Kidney (tissue), 13 donors: ENCODE measurements at regions not wholly inside any gene's neighbourhood (a gene's known extent, or its start where the extent isn't known, plus 50 kb on each side); places are given as distances from the start of the nearest gene placed in this dataset.

ENCODE experiments used
- DNase-seq, 5 donors: peaks; one replicate each; pipeline ENCODE4 v3.0.0-alpha.2; 2013 to 2020
- FAIRE-seq: peaks from 2 replicates; lab custom pipeline; 2012; peaks lifted over from hg19 to GRCh38; lab: Jason Lieb, UNC
- H3K27ac ChIP-seq, 2 donors: one replicate each; pipeline ENCODE4 v1.7.0; 2013; ENCODE audit warnings: low read depth in 2 of 2, low read length in 2 of 2, inconsistent platforms in 1 of 2
- H3K27me3 ChIP-seq: one replicate; pipeline ENCODE4 v1.7.1; 2013; ENCODE audit warnings: low read length, inconsistent platforms; ENCODE audit not compliant: control insufficient read depth, insufficient read depth
- H3K36me3 ChIP-seq, 3 donors: one replicate each; pipeline versions ENCODE4 v1.7.0 to v1.7.1; 2013; ENCODE audit warnings: low read length in 3 of 3, control low read depth in 1 of 3, inconsistent platforms in 1 of 3; ENCODE audit not compliant: insufficient read depth in 3 of 3, control insufficient read depth in 2 of 3
- H3K4me1 ChIP-seq, 3 donors: one replicate each; pipeline versions ENCODE4 v1.7.0 to v1.7.1; 2013; ENCODE audit warnings: low read length in 3 of 3, inconsistent platforms in 1 of 3, low read depth in 1 of 3; ENCODE audit not compliant: control insufficient read depth in 2 of 3, insufficient read depth in 2 of 3
- H3K4me3 ChIP-seq, 3 donors: one replicate each; pipeline versions ENCODE4 v1.7.0 to v1.8.1; 2013; ENCODE audit warnings: low read length in 3 of 3, control low read depth in 1 of 3, inconsistent platforms in 1 of 3
- H3K9ac ChIP-seq, 3 donors: one replicate each; pipeline versions ENCODE4 v1.7.0 to v1.7.1; 2013; ENCODE audit warnings: low read length in 3 of 3, control low read depth in 1 of 3, inconsistent platforms in 1 of 3
- H3K9me3 ChIP-seq, 3 donors: one replicate each; pipeline versions ENCODE4 v1.7.0 to v1.7.1; 2013; ENCODE audit warnings: low read length in 3 of 3, control low read depth in 1 of 3, inconsistent platforms in 1 of 3; ENCODE audit not compliant: control insufficient read depth in 2 of 3, insufficient read depth in 1 of 3
- intact Hi-C: fragments of 100-400 bp; cut with DNase I; formaldehyde crosslinking; loops from one replicate; pipeline ENCODE4 v1.11.1; 2022
- TF ChIP-seq, protein P1 (sequence below): IDR thresholded peaks from 3 replicates; pipeline ENCODE4 v1.5.1; 2012; ENCODE audit warnings: mild to moderate bottlenecking, moderate library complexity, borderline replicate concordance; ENCODE audit not compliant: insufficient read depth; ENCODE audit errors: extremely low read depth
- donor health status: control.
- donor health status: control.
- donor health status: control.
- donor health status: control.
- donor health status: control.
- donor health status: DM: yes; HTN: yes; CAD: no.
- donor health status: Normal renal cell carcinoma (clear cell type).

DNA sequence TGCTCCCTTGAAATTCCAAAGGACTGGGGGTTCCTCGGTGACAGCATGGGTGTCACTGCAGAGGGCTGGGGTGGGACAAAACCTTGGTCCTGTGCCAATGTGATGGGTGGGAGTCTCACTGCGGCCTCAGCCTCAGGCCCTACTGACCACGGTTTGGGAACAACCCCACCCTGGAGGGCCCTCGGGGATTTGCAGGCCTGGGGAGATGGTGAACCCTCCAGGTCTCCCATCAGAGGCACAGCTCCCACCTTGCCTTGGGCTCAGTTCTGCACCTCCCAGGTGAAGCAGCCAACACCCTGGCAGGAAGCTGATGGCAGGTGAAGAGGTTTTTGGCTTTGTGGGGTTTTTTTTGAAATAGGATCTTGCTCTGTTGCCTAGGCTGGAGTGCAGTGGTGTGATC is 286.8 kb downstream of the PBX3 start:
- no peaks in the 10 kb centered on the region for H3K36me3 ChIP-seq
- no peak overlapping the region for H3K27ac ChIP-seq
- DNase-seq (peak in 1 of 5 donors; percentile 39), FAIRE-seq (no peak)
- H3K27me3 ChIP-seq = no peaks in the 10 kb centered on the region
- TF ChIP-seq, protein P1, sequence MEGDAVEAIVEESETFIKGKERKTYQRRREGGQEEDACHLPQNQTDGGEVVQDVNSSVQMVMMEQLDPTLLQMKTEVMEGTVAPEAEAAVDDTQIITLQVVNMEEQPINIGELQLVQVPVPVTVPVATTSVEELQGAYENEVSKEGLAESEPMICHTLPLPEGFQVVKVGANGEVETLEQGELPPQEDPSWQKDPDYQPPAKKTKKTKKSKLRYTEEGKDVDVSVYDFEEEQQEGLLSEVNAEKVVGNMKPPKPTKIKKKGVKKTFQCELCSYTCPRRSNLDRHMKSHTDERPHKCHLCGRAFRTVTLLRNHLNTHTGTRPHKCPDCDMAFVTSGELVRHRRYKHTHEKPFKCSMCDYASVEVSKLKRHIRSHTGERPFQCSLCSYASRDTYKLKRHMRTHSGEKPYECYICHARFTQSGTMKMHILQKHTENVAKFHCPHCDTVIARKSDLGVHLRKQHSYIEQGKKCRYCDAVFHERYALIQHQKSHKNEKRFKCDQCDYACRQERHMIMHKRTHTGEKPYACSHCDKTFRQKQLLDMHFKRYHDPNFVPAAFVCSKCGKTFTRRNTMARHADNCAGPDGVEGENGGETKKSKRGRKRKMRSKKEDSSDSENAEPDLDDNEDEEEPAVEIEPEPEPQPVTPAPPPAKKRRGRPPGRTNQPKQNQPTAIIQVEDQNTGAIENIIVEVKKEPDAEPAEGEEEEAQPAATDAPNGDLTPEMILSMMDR = no peak
- H3K4me1 ChIP-seq = no peaks in the 10 kb centered on the region
- intact Hi-C loops = no loop called here
- no peaks in the 10 kb centered on the region for H3K9me3 ChIP-seq
- no peak overlapping the region for H3K9ac ChIP-seq
- H3K4me3 ChIP-seq = no peak overlapping the region

- Histone ChIP-seq H3K36me3 (no peaks in the 10 kb centered on the region), H3K9ac (no peak overlapping the region), H3K9me3 (peaks cover 0 to 5% (median 0%) of the 10 kb centered on the region in 3 donors), H3K4me3 (no peak overlapping the region), H3K27me3 (no peaks in the 10 kb centered on the region), H3K4me1 (no peaks in the 10 kb centered on the region), H3K27ac (no peak overlapping the region)
- TF ChIP-seq, protein P1 = no peak
- DNase-seq (peak in 4 of 5 donors; percentile 56 to 83 (median 67)), FAIRE-seq (no peak)
- intact Hi-C loops = no loop called here
Measured at GRCh38 chr9:126036881-126037291, 289.7 kb downstream of the PBX3 start.

DNA sequence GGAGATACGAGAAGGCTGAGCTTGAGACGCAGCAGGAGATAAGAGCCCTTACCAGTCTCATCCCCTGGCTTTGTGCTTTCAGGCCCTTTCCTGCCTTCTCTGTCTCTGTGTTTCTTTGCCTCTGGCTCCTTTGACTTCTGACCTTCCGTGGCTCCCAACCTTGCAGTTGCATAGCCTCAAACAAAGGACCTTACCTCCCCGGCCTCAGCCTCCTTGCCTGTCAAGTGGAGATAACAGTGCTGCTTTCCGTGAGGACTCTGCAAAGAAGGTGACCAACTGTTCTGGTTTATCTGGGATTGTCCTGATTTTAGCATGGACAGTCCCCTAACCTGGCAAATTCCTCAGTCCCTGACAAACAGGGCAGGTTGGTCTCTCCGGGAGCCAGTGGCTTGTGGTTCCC is 287.8 kb upstream of the MVB12B start:
- H3K27me3 ChIP-seq = no peaks in the 10 kb centered on the region
- H3K9me3 ChIP-seq = peaks cover 0 to 14% (median 0%) of the 10 kb centered on the region in 3 donors
- H3K4me3 ChIP-seq = no peak overlapping the region
- DNase-seq = peak in 1 of 5 donors; percentile 23
- TF ChIP-seq, protein P1 = no peak
- intact Hi-C loops = no loop called here
- no peak for FAIRE-seq
- H3K4me1 ChIP-seq = no peaks in the 10 kb centered on the region
- no peak overlapping the region for H3K27ac ChIP-seq
- H3K36me3 ChIP-seq = no peaks in the 10 kb centered on the region
- H3K9ac ChIP-seq = no peak overlapping the region

- Histone ChIP-seq H3K9me3 (peaks cover 0 to 25% (median 3%) of the 10 kb centered on the region in 3 donors), H3K27me3 (no peaks in the 10 kb centered on the region), H3K4me3 (no peak overlapping the region), H3K27ac (no peak overlapping the region), H3K36me3 (no peaks in the 10 kb centered on the region), H3K9ac (no peak overlapping the region), H3K4me1 (no peaks in the 10 kb centered on the region)
- FAIRE-seq (no peak), DNase-seq (peak in 1 of 5 donors; percentile 31)
- intact Hi-C loops = no loop called here
- TF ChIP-seq, protein P1 = no peak
Measured at GRCh38 chr9:126043681-126044080, 282.9 kb upstream of the MVB12B start.
